GM10248 (cell line): ENCODE measurements at regions not wholly inside any gene's neighbourhood (a gene's known extent, or its start where the extent isn't known, plus 50 kb on each side); places are given as distances from the start of the nearest gene placed in this dataset.

Source experiments
- CTCF ChIA-PET: fragments of 300-600 bp; sonication (Branson Sonifier 250); formaldehyde crosslinking; extraction: SDS; loops from one replicate; lab custom pipeline; 2021; ENCODE audit warnings: antibody characterized with exemption; lab: Yijun Ruan, JAX
- POLR2A ChIA-PET: fragments of 350-650 bp; sonication (Branson Sonifier 250); formaldehyde crosslinking; extraction: SDS; loops from one replicate; lab custom pipeline; 2020; ENCODE audit warnings: antibody characterized with exemption; lab: Yijun Ruan, JAX
- DNase-seq: peaks from one replicate; pipeline ENCODE4 v3.0.0; 2012; ENCODE audit errors: extremely low spot score
- TF ChIP-seq, protein P1 (sequence below): IDR thresholded peaks from 2 replicates; pipeline ENCODE4 v1.5.1; 2012; ENCODE audit warnings: mild to moderate bottlenecking, low read depth; ENCODE audit errors: extremely low read depth, missing control alignments, control extremely low read depth

DNA sequence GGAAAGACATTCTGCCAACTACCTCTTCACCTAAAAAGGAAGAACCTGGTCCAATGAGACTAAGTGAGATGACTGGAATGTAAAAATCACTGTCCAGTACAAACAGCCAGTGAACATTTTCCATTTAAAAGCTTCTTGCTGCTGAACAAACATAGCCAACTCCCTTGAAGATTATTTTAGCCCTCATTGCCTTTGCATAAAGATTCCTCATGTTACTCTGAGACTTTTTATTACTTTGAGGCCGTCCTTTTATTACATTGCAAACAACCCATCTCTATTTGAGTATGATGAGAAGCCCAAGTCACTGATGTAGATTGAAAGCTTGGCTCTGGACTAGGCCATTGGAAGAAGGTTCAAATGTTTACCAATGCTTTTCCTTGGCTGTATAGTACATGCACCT is 649.8 kb downstream of the CETN3 start:
- POLR2A ChIA-PET, result no interaction called here
- CTCF ChIA-PET, result interaction anchor here (1.4 kb wide), 1 partner anchor 37 kb away, joined by 3 read pairs; no protein-coding TSS in a partner anchor
- no peak for DNase-seq
- TF ChIP-seq, protein P1, sequence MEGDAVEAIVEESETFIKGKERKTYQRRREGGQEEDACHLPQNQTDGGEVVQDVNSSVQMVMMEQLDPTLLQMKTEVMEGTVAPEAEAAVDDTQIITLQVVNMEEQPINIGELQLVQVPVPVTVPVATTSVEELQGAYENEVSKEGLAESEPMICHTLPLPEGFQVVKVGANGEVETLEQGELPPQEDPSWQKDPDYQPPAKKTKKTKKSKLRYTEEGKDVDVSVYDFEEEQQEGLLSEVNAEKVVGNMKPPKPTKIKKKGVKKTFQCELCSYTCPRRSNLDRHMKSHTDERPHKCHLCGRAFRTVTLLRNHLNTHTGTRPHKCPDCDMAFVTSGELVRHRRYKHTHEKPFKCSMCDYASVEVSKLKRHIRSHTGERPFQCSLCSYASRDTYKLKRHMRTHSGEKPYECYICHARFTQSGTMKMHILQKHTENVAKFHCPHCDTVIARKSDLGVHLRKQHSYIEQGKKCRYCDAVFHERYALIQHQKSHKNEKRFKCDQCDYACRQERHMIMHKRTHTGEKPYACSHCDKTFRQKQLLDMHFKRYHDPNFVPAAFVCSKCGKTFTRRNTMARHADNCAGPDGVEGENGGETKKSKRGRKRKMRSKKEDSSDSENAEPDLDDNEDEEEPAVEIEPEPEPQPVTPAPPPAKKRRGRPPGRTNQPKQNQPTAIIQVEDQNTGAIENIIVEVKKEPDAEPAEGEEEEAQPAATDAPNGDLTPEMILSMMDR, result no peak

DNA sequence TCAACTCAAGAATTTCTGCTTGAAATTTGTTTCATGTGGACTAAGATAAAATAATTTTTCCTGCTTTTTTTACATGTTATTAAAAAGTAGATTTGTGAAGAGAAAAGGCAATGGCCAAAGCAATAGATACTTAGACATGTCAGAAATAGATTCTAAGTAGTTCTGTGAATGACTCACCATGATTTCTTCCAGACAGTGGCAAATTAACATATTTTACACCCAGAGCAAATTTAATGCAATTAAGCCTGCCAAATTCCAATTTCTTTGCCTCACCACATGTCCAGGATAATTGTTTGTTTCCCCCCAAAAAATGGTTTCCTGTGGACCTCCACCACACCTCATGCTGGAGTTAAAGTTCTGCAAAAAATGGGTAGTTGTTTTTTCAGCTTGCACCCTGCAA is 651.4 kb downstream of the CETN3 start:
- DNase-seq, result no peak
- TF ChIP-seq, protein P1, result no peak
- POLR2A ChIA-PET, result no interaction called here
- CTCF ChIA-PET, result interaction anchor here (1.0 kb wide), 1 partner anchor 34 kb away, joined by 3 read pairs; no protein-coding TSS in a partner anchor

DNA sequence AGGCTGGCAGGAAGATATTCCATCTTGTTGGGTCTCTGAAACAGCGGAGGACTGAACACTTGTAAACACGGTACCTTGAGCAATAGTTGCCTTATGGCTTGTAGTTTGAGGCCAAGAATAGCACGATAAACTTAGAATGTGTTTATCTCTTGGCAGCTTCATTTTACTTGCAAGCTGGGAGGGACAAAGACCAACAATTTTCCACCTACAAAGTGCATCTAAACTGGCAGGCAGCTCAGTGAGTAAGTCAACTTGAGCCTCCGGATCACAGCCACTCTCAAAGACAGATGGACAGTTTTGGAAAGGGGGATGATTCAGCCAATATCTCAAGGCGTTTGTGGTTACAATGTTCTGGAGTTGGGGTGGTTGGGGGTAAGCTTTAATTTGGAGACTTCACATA is 652.6 kb downstream of the CETN3 start:
- no peak for DNase-seq
- TF ChIP-seq, protein P1, result no peak
- ChIA-PET POLR2A (no interaction called here), CTCF (no interaction called here)

DNA sequence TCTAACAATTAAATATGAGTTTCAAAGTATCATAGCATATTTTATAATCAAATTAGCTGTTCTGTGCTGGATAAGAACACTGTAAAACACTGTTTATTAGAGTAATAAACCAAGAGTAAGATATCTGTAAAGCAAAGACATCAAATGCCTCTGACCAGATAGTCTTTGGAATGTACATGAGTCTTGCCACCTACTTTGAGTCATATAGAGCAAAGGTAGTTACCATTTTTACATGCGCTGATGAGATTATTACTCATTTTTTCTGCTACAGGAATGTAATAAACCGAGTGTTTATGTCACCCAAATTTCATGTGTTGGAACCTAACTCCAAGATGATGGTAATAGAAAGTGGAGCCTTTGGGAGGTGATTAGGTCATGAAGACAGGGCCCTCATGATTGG is 654.5 kb downstream of the CETN3 start:
- CTCF ChIA-PET, result no interaction called here

DNA sequence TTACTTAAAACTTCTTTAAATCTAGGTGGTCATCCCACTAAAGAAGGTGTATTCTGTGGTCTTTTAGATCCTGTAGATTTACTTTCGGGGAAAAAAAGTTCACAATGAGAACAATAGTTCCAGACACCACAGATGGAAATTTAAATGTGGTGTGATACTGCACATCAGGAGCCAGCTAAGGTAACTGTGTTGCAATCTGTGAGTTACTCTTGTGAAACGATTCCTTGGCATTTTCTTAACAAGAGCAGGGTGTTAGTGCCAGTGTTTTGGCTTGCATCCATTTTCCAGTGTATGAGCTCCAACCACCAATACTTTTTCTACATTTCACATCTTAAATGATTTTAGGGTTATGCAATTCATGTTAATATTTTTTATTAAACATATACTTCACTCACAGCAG is 674.5 kb downstream of the CETN3 start:
- POLR2A ChIA-PET, result no interaction called here
- TF ChIP-seq, protein P1, result no peak
- DNase-seq, result no peak
- CTCF ChIA-PET, result interaction anchor here (1.5 to 1.6 kb wide), 2 partner anchors 11 to 12 kb away, joined by 3 read pairs; no protein-coding TSS in a partner anchor

More for the DNA sequence above, 654.5 kb downstream of the CETN3 start:
- DNase-seq, result no peak
- TF ChIP-seq, protein P1, result no peak
- POLR2A ChIA-PET, result no interaction called here

DNA sequence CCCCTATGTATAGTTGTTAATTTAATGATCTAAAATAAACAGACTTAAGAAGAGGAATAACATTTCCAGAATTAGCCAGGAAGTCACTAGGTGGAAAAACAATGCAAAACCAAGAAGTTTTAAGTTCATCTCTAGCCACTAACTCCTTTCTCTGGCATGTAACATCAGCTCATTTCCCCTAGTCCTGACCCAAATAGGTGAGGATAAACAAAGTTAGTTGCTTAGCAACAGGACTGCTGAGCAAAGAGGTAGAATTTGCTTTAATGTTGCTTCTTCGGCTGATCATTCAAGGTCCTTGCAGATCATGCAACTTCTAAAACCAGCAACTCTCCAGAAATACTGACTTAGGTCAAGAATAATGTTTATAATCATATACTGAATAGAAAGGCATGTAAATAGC is 675.8 kb downstream of the CETN3 start:
- ChIA-PET POLR2A (no interaction called here), CTCF (interaction anchor here (1.1 to 1.5 kb wide), 2 partner anchors 14 kb away, joined by 3 read pairs; no protein-coding TSS in a partner anchor)
- DNase-seq, result no peak
- TF ChIP-seq, protein P1, result no peak
